Muscle of back (tissue), 3 donors: ENCODE measurements at regions not wholly inside any gene's neighbourhood (a gene's known extent, or its start where the extent isn't known, plus 50 kb on each side); places are given as distances from the start of the nearest gene placed in this dataset.

Experiments used
- DNase-seq, 3 donors: peaks; one replicate each; pipeline versions ENCODE4 v3.0.0 to v3.0.0-alpha.2; 2013

DNA sequence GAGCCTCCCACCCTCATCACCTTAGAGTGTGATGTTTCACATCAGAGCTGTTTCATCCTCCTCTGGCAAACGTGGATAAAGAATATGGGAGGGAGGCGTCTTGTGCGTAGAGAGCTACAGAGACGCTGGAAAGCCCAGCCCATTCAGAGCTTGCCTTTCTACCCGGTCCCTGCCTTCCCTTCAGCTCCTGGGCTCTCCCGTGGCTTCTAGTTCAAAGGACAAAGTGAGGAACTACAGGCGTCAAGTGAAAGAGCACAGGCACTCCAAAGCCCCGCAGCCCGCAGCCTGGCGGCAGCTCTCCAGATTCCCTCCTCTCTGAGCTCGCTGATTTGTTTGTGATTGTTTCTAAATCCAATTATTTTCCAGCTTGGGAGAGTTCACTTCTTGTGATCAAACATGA lies 197.1 kb upstream of the IGF1R start:
- no peak for DNase-seq

DNA sequence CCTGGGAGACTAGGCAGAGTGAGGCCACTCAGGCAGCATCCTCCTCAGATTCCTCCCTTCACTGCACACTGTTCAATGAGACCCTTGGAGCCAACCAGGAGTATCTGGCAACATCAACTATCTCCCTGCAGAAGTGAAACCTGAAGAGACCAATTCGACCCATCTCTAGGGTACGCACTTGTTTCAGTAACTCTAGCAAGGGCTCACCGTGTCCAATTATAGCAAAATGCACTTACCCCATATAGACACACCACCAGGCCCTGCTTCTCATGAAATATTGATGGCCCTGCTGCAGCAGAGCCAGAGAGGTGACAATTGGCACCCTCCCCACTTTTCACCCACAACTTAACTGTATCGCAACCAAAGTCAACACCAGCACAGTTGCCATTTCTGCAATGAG lies 196.1 kb upstream of the IGF1R start:
- no peak for DNase-seq

DNA sequence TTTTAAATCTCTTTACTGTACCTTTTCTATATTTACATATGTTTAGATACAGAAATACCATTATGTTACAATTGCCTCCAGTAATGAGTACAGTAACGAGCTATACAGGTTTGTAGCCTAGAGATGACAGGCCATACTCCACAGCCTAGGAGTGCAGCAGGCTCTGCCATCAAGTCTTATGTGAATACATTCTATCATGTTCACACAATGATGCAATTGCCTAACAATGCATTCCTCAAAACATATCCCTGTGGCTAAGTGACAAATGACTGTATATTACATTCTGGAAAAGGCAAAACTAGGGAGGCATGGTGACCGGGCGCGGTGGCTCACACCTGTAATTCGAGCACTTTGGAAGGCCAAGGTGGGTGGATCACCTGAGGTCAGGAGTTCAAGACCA lies 192.4 kb upstream of the IGF1R start:
- no peak for DNase-seq

DNA sequence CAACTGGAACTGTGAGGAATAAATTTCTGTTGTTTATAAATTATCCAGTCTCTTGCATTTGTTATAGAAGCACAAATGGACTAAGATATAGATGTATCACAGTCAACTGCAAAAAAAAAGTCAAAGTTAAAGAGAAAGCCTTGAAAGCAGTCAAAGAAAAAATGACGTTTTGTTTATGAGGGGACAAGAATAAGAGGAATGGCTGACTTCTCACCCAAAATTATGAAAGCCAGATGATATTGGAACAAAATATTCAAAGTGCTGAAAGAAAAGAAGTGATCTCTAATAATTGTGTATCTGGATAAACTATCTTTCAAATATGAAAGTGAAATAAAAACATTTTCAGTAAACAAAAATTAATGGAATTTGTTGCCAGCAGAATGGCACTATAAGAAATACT lies 171.8 kb upstream of the IGF1R start:
- no peak for DNase-seq

DNA sequence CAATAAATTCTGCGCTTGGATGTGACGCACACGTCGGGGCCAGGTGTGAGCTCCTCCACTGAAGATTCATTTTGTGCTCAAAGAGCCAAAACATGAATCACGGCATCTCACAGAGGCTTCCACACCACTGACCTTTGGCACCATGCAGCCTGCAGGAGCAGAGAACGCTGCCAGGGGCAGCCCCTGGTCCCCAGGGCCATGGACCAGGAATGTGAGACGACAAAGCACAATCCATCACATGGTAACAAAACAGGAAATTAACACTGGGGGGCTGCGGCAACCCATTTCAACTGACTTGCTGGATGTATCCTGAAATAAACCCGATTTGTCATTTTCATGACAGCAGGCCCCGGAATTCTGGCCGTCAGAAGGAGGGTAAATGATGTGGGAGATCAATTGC lies 167.5 kb upstream of the IGF1R start:
- no peak for DNase-seq

DNA sequence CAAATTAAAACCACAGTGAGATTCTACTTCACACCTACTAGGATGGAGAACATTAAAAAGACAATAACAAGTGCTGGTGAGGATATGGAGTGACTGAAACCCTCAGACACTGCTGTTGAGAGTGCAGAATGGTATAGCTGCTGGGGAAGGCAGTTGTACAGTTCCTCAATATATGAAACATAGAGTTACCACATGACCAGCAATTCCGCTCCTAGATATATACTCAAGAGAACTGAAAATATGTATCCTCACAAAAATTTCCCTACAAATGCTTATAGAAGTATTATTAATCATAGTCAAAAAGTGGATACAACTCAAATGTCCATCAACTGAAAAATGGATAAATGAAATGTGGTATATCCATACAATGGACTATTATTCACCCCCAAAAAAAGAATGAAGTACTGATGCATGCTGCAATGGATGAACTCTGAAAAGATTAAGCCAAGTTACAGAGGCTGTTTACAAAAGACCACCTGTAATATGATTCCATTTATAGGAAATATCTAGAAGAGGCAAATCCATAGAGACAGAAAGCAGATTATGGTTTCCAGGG lies 164.7 kb upstream of the IGF1R start:
- DNase-seq, result no peak

DNA sequence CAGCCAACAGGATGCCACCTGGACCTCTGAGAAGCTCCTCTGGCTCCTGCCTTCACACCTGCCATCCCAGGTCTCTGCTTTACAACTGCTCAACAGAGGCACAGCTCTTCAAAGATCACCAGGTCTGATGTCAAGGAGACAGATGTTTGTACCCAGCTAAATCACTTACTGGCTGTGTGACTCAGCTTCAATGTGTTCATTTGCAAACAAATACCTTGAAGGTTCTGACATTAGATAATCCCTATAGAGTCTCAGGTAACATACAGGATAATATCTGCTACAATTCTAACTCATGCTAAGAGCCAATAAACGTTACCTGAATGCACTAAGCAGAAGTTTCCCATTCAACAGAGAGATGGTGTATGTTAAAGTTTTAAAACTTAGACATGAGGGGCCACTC lies 163.4 kb upstream of the IGF1R start:
- DNase-seq, result no peak

DNA sequence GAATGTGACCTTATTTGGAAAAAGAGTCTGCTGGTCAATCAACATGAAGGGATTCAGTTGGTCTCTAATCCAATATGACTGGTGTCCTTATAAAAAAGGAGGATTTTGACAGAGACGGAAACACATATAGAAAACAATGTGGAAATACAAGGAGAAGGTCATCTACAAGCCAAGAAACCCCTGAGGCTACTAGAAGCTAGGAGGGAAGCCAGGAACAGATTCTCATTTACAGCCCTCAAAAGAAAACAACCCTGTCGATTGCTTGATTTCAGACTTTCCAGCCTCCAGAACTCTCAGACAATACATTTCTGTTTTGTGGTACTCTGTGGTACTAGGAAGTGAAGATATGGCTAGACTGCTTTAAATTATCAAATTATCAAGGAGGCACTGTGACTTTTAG lies 162.9 kb upstream of the IGF1R start:
- no peak for DNase-seq

DNA sequence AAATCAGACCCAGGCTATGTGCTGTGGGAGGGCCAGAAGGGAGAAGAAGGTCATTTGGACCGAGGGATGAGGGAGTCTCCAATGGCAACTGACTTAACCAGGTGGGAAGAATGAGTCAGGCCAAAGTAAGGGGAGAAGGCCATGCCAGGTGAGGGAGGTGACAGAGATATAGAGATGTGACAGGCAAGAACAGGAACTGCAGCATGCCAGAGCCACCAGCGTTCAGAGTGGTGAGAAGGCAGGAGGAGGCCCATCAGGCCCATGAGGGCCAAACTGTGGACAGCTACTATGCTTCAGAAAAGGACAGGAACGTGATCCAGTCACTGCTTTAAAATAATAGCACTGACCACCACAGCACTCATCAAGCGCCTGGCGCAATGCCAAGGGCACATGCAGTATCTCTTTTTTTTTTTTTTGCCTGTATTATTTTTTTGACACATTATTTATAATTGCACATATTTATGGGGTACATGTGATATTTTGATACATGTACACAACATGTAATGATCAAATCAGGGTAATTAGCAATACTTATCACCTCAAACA lies 154.3 kb upstream of the IGF1R start:
- no peak for DNase-seq

DNA sequence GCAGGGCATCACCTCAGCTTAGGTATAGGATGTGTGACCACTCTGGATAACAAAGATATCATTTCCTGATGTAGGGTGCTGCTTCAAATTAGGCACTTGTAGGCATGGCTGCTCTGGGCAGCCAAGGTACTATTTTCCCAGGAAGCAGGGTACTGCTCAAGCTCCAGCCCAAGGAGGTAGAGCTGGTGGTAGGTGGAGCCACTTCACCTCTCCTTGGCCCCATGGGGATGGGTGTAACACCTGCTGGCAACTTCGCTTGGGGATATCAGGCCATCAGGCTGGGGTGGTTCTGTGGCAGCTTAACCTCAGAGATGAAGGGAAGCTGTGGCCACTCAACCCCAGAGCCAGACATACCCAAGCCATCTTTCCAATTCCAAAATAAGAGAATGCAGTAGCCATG lies 147.1 kb upstream of the IGF1R start:
- no peak for DNase-seq

DNA sequence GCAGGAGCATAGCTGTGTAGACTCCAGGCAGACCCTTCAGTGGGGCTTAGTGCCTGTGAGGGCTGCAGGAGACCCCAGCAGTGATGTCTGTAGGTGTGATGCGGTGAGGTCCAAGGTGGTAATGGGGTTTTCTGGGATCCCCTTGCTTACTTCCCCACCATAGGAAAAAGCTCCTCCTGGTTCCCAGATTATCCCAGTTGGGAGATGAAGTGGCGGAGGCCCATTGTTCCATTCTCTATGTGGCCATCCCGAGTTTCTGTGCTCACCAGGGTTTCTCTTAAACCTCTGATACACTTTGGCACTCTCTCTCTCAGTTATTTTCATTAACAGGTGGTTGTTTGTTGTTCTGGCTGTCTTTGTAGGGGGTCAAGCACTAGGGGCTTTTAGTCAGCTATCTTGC lies 146.7 kb upstream of the IGF1R start:
- DNase-seq, result no peak

DNA sequence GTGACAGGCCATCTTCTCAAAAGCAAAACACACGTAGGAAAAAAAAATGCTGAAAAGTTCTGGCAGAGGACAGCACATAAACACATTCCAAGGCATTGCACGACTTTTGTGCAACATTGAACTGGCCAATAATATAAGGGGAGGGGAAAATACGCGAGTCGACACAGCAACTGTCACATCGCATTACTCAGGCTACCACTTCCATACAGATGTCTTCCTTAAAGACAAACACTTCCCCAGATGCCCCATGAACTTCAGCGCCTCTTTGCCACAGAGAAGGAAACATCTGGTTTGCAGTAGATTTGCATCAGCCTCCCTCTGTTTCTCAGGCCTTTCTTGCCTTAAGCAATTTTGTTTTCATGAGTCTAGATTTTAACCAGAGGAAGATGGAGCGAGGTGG lies 144.4 kb upstream of the IGF1R start:
- DNase-seq, result peak in 2 of 3 donors; percentile 47 to 74

DNA sequence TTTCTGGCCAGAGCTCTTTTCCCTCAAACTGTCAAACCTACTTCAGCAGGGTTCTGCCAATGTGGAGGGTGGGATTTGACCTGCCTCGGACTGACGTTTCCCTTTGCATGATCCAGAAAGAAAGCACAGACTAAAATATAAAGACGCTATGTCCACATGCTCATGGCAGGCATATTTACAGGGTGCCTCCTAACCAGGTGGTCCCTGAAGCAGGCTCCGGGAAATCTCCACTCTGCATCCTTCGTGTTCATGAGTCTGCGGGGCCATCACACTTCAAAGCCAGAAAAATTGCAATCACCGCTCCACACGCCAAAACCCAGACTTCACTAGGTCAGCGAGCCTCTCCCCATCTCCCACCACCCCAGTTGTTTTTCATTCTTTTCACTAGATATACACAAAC lies 143.3 kb upstream of the IGF1R start:
- no peak for DNase-seq

DNA sequence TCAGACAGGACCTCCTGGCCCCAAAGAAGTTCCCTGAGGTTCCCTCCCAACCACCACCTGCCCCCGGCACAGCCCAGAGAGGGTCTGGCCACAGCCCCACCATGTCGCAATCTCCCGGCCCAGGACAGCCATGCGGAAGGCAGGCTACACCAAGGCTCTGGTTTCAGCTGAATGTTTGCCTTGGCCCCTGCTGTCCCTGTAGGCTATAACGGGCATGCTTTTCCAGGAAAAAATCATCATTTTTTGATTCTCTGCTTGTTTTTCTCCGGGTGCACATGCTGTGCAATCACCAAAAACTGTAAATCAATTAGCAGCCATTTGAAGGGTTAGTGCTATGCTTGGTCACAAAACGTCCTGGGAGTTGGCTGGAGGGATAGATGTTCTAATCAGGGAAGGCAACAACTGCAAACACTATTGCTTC lies 142.7 kb upstream of the IGF1R start:
- DNase-seq, result peak in 1 of 3 donors; percentile 45

DNA sequence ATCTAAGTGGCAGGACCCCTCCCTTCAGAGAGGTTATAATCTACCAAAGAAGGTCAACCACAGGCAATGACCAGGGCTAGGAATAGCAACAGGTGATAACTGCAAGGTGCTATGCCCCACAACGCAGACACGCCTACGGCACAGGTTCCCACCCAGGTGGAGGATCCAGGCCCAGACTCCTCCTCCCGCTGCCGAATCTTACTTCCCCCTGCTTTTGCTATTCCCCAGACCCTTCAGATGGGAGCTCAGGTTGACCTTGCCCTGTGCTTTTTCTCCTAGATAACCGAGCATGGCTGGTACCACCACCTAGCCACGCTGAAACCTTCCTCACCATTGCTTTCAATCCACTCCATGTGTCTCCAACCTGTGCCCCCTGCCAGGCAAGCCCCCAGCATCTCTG lies 142.2 kb upstream of the IGF1R start:
- DNase-seq, result no peak

DNA sequence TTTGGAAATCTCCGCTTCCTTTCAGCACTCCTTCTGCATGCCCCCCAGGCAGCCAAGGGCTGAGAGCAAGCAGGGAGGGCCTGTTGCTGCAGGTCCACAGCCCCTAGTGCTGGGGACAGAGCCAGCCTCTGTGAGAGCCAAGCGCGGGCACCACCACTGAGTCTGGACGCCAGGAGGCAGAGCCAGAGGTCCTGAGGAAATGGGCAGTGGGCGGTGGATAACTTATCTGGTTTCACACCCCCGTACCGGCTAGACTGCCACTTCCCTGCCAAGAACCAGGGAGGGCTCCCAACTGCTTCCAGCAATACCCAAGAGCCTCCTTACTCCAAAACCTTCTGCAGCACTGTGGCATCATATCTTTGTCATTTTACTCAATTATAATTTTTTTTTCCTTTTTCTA lies 141.6 kb upstream of the IGF1R start:
- no peak for DNase-seq

DNA sequence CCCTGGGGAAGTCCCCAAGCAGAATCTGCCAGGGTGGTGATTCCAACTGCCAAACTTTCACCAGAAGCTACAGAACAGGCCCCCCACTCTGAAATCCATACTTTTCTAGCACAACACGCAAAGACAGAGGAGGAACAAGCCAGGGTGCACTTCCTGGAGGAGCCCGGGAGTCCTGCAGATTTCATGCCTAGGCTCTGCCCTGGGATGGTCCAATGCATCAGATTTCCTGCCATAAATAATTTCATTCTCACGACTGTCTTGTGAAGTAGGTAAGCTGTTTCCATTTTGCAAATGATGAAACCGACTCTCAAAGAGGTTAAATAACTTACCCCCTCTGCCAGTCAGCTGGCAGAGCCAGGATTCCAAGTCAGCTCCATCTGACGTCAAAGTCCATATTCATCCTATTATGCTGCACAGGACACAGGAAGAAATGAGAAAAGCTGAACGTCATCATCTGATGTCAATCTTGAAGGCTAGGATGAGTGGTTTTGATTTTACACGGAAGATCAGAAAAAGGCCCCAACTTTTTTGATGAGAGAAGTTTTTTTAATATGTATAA lies 134.8 kb upstream of the IGF1R start:
- DNase-seq, result no peak

DNA sequence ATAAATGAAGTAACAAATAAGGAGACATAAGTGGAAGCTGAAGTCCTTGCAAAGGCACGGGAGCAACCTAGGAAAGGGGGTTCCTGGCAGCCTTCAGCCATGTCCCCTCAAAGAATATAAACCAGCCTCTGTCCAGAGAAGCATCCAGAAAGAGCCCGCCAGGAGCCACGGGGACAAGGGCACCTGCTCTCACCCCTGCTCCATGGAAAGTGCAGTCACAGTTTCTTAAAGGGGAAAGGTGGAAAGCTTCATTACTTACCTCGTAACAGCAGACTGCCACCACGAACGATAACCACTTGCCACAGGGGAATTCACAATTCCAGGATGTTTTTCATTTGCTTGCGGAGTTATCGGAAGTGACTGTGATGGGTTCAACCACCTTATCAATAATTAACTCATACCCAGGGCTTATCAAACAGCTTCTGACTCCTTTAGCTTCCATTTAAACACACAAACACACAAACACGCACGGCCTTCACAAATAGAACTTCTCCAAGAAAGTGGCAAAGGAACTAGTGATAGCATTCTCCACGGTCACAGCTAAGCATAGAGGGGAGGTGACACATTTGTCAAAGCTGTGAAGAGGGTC lies 134.2 kb upstream of the IGF1R start:
- DNase-seq, result no peak

DNA sequence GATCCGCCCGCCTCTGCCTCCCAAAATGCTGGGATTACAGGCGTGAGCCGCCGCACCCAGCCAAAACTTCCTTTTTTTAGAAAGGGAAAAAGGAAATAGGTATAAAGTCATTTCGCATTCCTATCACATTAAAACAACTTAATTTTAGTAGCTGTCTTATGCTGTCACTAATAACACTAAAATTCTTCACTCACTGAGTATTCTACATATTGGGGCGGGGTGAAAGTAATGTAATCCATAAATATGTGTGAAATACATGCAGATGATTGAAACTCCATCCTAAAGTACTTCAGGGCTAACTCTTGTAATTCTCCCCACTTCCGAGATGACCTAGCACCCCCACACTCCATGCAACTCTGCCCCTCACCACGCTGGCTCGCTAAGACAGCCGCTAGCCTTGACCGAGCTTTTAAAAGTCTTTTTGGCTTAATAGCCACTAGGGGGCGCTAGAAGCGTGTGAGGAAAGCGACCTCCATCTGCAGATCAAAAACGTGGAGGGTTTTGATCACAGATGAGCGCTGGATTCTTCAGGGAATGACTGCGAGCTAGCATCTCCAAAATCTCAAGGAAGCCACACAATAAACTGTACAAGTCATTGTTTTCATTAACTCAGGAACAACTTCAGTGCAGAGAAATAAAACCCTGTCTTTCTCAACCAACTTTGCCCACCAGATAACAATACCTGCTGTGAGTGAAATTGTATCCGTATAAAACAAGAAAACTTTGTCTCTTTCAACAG lies 129.3 kb upstream of the IGF1R start:
- DNase-seq, result peak; percentile 78 to 91 (median 86)

DNA sequence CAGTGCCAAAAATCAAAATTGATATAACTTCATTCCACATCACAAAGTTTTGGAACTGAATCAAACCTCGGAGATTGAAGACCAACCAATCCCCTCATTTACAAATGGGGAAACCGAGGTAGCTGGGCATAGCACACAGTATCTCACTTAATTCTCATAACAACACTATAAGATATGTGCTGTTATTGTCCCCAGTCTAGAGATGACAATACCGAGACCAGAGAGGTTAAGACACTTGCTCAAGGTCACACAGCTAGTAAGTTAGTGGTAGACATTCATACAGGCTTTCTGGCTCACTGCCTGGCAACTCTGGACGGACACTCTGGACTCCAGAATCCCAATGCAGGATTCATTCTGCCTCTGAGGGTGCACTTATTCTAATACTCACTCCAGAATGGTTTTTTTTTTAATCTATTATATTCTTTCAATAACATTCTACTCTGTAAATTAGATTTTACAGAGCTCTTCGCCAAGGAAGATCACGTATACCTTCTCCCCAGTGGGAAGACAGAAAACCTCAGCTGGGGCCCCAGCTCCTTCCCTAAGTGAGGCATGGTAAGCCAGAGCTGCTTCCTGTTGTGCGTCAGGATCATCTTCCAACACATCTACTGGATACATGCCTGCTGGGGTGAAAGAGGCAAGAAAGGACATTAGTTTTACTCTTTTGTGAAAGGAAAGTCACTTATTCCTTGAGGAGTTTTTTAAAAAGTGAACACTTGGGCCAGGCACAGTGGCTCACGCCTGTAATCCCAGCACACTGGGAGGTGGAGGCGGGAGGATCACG lies 128.4 kb upstream of the IGF1R start:
- DNase-seq, result peak in 1 of 3 donors; percentile 64

DNA sequence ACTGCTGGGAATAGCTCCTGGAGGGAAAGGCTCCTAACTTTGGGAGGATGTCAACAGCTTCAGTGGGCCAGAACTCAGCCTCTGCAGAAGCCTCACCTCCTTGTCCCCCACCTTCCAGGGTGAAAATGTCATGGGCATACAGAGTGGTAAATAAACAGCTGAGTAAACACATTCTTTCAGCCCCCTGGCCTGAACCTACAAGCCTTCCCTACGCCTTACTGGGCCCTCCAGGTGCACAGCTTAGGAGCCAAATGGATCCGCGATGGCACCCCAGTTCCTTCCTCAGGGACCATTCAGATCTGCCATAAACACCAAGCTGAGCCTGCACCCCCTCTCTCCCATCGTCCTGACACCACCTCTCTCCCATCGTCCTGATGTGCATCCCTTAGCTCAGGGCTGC lies 126.2 kb upstream of the IGF1R start:
- no peak for DNase-seq
